H1 (cell line): ENCODE measurements at regions not wholly inside any gene's neighbourhood (a gene's known extent, or its start where the extent isn't known, plus 50 kb on each side); places are given as distances from the start of the nearest gene placed in this dataset.

Experiments
- CHD7 ChIP-seq: fragments of 300-600 bp; sonication (generic); IDR thresholded peaks from 2 replicates; pipeline ENCODE4 v1.7.1; 2012; ENCODE audit warnings: low read length, moderate library complexity, mild to moderate bottlenecking, inconsistent platforms; ENCODE audit not compliant: insufficient replicate concordance
- JUN ChIP-seq: IDR thresholded peaks from 2 replicates; pipeline ENCODE4 v1.6.1; 2011; ENCODE audit warnings: low read depth, mild to moderate bottlenecking, improper control_type of control experiment, low read length
- KDM1A ChIP-seq: fragments of 200-600, 300-600 bp; sonication (generic); IDR thresholded peaks from 2 replicates; pipeline ENCODE4 v1.7.1; 2016; ENCODE audit warnings: mild to moderate bottlenecking, low read length, borderline replicate concordance
- MAFK ChIP-seq: IDR thresholded peaks from 2 replicates; pipeline ENCODE4 v1.6.1; 2012; ENCODE audit warnings: low read depth, mild to moderate bottlenecking, improper control_type of control experiment, low read length
- PHF8 ChIP-seq: fragments of 200-600 bp; sonication (generic); conservative IDR thresholded peaks from 2 replicates; pipeline ENCODE4 v1.7.1; 2012; ENCODE audit warnings: low read depth, mild to moderate bottlenecking, inconsistent platforms, low read length, moderate library complexity
- RAD21 ChIP-seq, 2 experiments: IDR thresholded peaks in 1 of 2; conservative IDR thresholded peaks in 1 of 2; 2 replicates each; pipeline ENCODE4 v1.6.1; 2011; ENCODE audit warnings: low read depth in 2 of 2, low read length in 2 of 2, improper control_type of control experiment in 1 of 2, inconsistent platforms in 1 of 2, mild to moderate bottlenecking in 1 of 2, moderate library complexity in 1 of 2
- SIX5 ChIP-seq: IDR thresholded peaks from 2 replicates; pipeline ENCODE4 v1.6.1; 2011; ENCODE audit warnings: mild to moderate bottlenecking, low read depth, low read length
- SUZ12 ChIP-seq: fragments of 200-600 bp; sonication (generic); IDR thresholded peaks from 2 replicates; pipeline ENCODE4 v1.6.1; 2012; ENCODE audit warnings: mild to moderate bottlenecking, inconsistent platforms, low read length, moderate library complexity, mixed read lengths

DNA sequence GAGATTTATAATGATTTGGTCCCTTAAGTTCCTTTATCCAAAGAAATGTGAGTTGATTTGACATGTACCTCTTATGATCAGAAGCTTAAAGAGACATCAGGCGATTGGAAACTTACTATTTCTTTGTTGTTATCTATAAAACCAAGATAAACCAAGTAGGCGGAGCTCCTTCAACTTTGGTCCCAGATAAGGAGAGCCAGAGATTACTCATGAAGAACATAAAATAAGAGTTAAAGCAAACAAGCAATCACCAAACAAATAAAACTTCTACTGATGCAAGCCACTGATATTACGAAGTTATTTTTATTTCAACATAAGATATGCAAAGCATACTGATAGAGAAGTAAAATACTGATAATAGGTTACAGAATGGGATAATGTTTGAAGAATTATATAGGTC, 141.5 kb upstream of the CDH18 start (continued):
- TF ChIP-seq PHF8, result no peak
- no peak for TF ChIP-seq SUZ12
- no peak for TF ChIP-seq MAFK
- TF ChIP-seq SIX5, result no peak
- TF ChIP-seq CHD7, result no peak
- no peak for TF ChIP-seq KDM1A
- TF ChIP-seq RAD21 (IDR thresholded peaks at IDR 0.05 in 1 of 2, conservative IDR thresholded peaks at IDR 0.05 in 1 of 2; ENCODE audit: low read depth in 2 of 2, low read length in 2 of 2), result no peak
- no peak for TF ChIP-seq JUN
- TF ChIP-seq, all 59 proteins: peak for 0
